RWPE2 (cell line): ENCODE measurements at regions not wholly inside any gene's neighbourhood (a gene's known extent, or its start where the extent isn't known, plus 50 kb on each side); places are given as distances from the start of the nearest gene placed in this dataset.

Source experiments
- ATAC-seq: fragments of 200-7000 bp; cut with Tn5 transposase; 3 replicates; pipeline ENCODE4 v1.9.1; 2021; ENCODE audit warnings: low read depth
- DNase-seq: peaks from one replicate; pipeline ENCODE4 v3.0.0-alpha.2; 2020; ENCODE audit warnings: low spot score
- H3K27ac ChIP-seq: fragments of 450-650 bp; 2 replicates; pipeline ENCODE4 v1.5.1; 2017; ENCODE audit warnings: mild to moderate bottlenecking; ENCODE audit not compliant: poor library complexity, severe bottlenecking
- H3K27me3 ChIP-seq: fragments of 250-450 bp; sonication (Bioruptor Pico); 2 replicates; pipeline ENCODE4 v1.5.1; 2021; ENCODE audit warnings: mild to moderate bottlenecking, moderate library complexity; ENCODE audit not compliant: insufficient read depth, poor library complexity, severe bottlenecking
- H3K36me3 ChIP-seq: fragments of 250-450 bp; sonication (Bioruptor Pico); 2 replicates; pipeline ENCODE4 v1.5.1; 2020; ENCODE audit warnings: low read depth, mild to moderate bottlenecking, moderate library complexity
- H3K4me1 ChIP-seq: fragments of 250-450 bp; sonication (Bioruptor Pico); 2 replicates; pipeline ENCODE4 v1.5.1; 2021; ENCODE audit warnings: mild to moderate bottlenecking, moderate library complexity; ENCODE audit not compliant: insufficient read depth, poor library complexity, severe bottlenecking
- H3K4me3 ChIP-seq: fragments of 250-450 bp; sonication (Bioruptor Pico); 2 replicates; pipeline ENCODE4 v1.5.1; 2021; ENCODE audit warnings: mild to moderate bottlenecking, moderate library complexity; ENCODE audit not compliant: severe bottlenecking
- H3K9me3 ChIP-seq: fragments of 250-450 bp; sonication (Bioruptor Pico); 2 replicates; pipeline ENCODE4 v1.5.1; 2021; ENCODE audit warnings: mild to moderate bottlenecking, moderate library complexity; ENCODE audit not compliant: severe bottlenecking
- TF ChIP-seq, protein P1 (sequence below): fragments of 450-650 bp; IDR thresholded peaks from one replicate; pipeline ENCODE4 v1.5.1; 2017; ENCODE audit warnings: mild to moderate bottlenecking, moderate library complexity; ENCODE audit not compliant: poor library complexity, severe bottlenecking

DNA sequence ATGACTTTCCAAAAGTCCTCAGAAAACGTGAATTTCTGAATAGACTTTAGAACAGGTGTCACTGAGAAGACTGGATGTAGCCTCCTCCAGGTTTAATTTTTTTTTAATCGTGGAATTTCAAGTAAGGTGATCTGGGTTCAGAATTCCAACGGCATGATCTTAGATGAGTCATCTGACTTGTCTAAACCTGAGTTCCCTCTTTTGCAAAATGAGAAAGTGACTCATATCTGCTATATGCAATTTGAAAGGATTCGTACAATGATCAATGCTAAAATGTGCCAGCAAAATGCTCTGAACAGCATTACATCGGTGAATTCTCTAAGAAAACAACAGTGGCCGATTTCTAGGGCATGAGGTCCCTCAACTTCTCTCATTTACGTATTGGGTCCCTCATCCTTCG lies 69.1 kb upstream of the ZNF516 start:
- peaks cover 7% of the 10 kb centered on the region for H3K9me3 ChIP-seq
- DNase-seq (no peak), ATAC-seq (peak; percentile 53)
- peaks cover 28% of the 10 kb centered on the region for H3K4me1 ChIP-seq
- TF ChIP-seq, protein P1, sequence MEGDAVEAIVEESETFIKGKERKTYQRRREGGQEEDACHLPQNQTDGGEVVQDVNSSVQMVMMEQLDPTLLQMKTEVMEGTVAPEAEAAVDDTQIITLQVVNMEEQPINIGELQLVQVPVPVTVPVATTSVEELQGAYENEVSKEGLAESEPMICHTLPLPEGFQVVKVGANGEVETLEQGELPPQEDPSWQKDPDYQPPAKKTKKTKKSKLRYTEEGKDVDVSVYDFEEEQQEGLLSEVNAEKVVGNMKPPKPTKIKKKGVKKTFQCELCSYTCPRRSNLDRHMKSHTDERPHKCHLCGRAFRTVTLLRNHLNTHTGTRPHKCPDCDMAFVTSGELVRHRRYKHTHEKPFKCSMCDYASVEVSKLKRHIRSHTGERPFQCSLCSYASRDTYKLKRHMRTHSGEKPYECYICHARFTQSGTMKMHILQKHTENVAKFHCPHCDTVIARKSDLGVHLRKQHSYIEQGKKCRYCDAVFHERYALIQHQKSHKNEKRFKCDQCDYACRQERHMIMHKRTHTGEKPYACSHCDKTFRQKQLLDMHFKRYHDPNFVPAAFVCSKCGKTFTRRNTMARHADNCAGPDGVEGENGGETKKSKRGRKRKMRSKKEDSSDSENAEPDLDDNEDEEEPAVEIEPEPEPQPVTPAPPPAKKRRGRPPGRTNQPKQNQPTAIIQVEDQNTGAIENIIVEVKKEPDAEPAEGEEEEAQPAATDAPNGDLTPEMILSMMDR: no peak
- H3K4me3 ChIP-seq: no peak overlapping the region
- H3K27ac ChIP-seq: peak overlapping the region; percentile 98
- H3K36me3 ChIP-seq: no peaks in the 10 kb centered on the region
- no peaks in the 10 kb centered on the region for H3K27me3 ChIP-seq

DNA sequence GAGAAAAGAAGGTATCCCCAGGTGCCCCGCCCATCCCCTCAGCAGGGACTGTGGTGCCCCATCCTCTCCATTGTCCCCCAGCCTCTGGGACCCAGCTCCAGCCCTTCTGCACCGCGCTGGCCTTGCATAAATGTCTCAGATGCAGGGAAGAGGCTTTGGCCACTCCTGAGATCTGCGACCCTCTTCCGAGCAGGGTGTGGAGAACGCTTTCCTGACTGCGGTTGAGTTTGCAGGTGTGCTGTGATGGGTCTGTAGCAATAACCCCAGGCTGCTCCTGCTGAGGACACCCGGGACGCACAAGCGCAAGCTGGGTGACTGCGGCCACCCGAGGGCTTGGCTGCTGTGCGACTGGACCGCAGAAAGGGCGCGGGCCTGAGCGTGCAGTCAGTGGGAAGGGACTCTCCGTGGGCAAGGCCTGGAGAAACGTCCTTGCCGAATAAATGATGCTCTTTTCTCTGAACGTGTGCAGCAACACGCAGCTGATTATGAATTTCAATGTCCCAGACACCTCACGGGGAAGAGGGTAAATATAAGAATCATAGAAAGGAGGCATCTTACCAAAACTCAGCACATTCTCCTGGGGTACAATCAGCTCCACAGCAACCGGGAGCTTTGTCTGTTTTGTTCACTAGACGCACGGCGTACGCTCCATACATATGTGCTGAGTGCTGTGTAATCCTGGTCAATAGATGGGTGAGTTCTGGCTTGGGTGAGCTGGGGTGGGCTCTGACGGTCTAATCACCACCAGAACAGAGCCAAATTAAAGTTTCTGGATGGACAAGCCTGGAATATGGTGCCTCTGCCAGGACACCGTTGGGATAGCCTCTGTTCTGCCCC lies 67.5 kb upstream of the ZNF516 start:
- DNase-seq (no peak), ATAC-seq (no peak)
- TF ChIP-seq, protein P1: no peak
- Histone ChIP-seq H3K27ac (peak overlapping the region; percentile 98), H3K9me3 (peaks cover 7% of the 10 kb centered on the region), H3K4me3 (no peak overlapping the region), H3K4me1 (peaks cover 28% of the 10 kb centered on the region), H3K27me3 (no peaks in the 10 kb centered on the region), H3K36me3 (no peaks in the 10 kb centered on the region)

DNA sequence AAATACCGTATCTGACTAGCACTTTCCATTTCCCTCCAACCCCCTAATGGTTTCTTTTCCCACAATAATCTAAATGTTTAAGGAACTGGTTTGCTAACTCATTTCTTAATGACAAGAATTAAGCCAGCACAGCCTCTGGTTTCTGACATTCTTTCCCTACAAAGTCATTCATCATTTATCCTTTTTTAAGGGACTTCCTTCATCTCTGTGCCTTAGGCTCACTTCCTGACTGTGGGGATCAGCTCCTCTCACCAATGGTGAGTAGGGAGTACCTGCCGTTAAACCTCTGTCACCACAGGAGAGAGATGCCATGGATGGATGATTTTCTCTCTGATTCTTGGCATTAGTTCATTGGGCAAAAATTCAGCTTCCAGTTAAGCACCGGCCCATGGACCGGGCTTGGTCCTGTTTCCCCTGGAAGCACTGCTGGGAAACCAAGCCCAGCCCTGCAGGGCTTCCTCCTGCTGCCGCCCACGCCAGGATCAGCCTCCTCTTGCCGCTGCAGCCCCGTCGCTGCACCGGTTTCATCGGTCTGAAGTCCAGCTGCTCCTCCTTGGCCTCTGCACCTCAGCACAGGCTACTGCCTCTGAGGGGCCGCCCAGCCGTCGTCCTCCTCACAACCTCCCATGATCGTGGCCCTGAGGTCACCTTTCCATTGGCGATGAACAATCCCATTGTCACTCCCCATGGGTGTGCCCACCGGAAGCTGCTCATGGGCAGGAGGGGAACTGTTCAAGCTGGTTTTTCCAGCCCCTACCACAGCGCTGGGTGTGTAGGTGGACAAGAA lies 64.0 kb upstream of the ZNF516 start:
- Histone ChIP-seq H3K4me1 (peaks cover 9% of the 10 kb centered on the region), H3K4me3 (no peak overlapping the region), H3K36me3 (no peaks in the 10 kb centered on the region), H3K27me3 (no peaks in the 10 kb centered on the region), H3K27ac (no peak overlapping the region), H3K9me3 (peaks cover 7% of the 10 kb centered on the region)
- TF ChIP-seq, protein P1: no peak
- DNase-seq: no peak
- no peak for ATAC-seq

DNA sequence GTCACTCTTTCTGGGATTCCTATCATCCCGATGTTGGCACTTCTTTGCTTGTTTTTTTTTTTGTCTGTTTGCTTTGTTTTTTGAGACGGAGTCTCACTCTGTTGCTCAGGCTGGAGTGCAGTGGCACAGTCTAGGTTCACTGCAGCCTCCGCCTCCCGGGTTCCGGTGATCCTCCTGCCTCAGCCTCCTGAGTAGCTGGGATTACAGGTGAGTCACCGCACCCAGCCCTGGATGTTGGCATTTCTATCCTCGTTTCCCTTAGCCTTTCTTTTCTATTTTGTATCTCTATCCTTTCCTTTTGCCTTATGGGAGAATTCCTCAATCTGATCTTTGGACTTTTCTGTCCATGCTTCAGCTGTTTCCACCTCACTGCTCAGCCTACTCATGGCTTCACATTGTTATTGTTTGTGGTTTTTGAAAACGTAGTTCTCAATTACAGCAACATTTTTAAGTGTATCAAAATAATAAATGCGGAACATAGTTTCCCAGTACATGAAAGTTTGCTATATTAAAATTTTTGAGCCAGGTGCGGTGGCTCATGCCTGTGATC lies 62.1 kb upstream of the ZNF516 start:
- ATAC-seq: no peak
- no peaks in the 10 kb centered on the region for H3K9me3 ChIP-seq
- H3K36me3 ChIP-seq: no peaks in the 10 kb centered on the region
- DNase-seq: no peak
- TF ChIP-seq, protein P1: no peak
- H3K4me1 ChIP-seq: peaks cover 6% of the 10 kb centered on the region
- no peaks in the 10 kb centered on the region for H3K27me3 ChIP-seq
- no peak overlapping the region for H3K27ac ChIP-seq
- no peak overlapping the region for H3K4me3 ChIP-seq
